ENCODE measurements at regions not wholly inside any gene's neighbourhood (a gene's known extent, or its start where the extent isn't known, plus 50 kb on each side); places are given as distances from the start of the nearest gene placed in this dataset.

- Histone ChIP-seq H3K4me1 (no peaks in the 10 kb centered on the region), H3K27me3 (no peaks in the 10 kb centered on the region), H3K4me3 (no peak overlapping the region), H3K27ac (no peak overlapping the region), H3K9me3 (peaks cover 0 to 5% of the 10 kb centered on the region in 2 donors), H3K36me3 (no peaks in the 10 kb centered on the region)
- no peak for DNase-seq (ENCODE audit: low spot score in 2 of 2)
- intact Hi-C loops (cut with DNase I; ENCODE audit: low total_unique reads): no loop called here
- no peak for TF ChIP-seq POLR2AphosphoS5 (IDR thresholded peaks at IDR 0.05)
- no peak for TF ChIP-seq POLR2A (IDR thresholded peaks at IDR 0.05)
- TF ChIP-seq CTCF (IDR thresholded peaks at IDR 0.05): no peak
Observed at GRCh38 chr4:188627892-188628291, 488.7 kb downstream of the TRIML1 start.

- Histone ChIP-seq H3K27me3 (no peaks in the 10 kb centered on the region), H3K27ac (no peak overlapping the region), H3K9me3 (no peaks in the 10 kb centered on the region), H3K4me1 (no peaks in the 10 kb centered on the region), H3K36me3 (no peaks in the 10 kb centered on the region), H3K4me3 (no peak overlapping the region)
- intact Hi-C loops (cut with DNase I; ENCODE audit: low total_unique reads): no loop called here
- DNase-seq (ENCODE audit: low spot score in 2 of 2): no peak
- TF ChIP-seq POLR2AphosphoS5 (IDR thresholded peaks at IDR 0.05): no peak
- no peak for TF ChIP-seq CTCF (IDR thresholded peaks at IDR 0.05)
- TF ChIP-seq POLR2A (IDR thresholded peaks at IDR 0.05): no peak
Observed at GRCh38 chr4:188639479-188640100, 500.3 kb downstream of the TRIML1 start.

GRCh38 chr4:188647820-188648370 is 508.7 kb downstream of the TRIML1 start:
- Histone ChIP-seq H3K4me3 (no peak overlapping the region), H3K9me3 (no peaks in the 10 kb centered on the region), H3K36me3 (no peaks in the 10 kb centered on the region), H3K27me3 (no peaks in the 10 kb centered on the region), H3K27ac (no peak overlapping the region), H3K4me1 (no peaks in the 10 kb centered on the region)
- no peak for DNase-seq (ENCODE audit: low spot score in 2 of 2)
- intact Hi-C loops (cut with DNase I; ENCODE audit: low total_unique reads): no loop called here
- TF ChIP-seq POLR2A (IDR thresholded peaks at IDR 0.05) (no peak), CTCF (IDR thresholded peaks at IDR 0.05) (no peak), POLR2AphosphoS5 (IDR thresholded peaks at IDR 0.05) (no peak)

- Histone ChIP-seq H3K36me3 (no peaks in the 10 kb centered on the region), H3K9me3 (no peaks in the 10 kb centered on the region), H3K27ac (no peak overlapping the region), H3K4me1 (no peaks in the 10 kb centered on the region), H3K4me3 (no peak overlapping the region), H3K27me3 (no peaks in the 10 kb centered on the region)
- TF ChIP-seq CTCF (IDR thresholded peaks at IDR 0.05): no peak
- no peak for TF ChIP-seq POLR2A (IDR thresholded peaks at IDR 0.05)
- TF ChIP-seq POLR2AphosphoS5 (IDR thresholded peaks at IDR 0.05): no peak
- intact Hi-C loops (cut with DNase I; ENCODE audit: low total_unique reads): loop anchor here (5.0 kb wide), 1 partner anchor 797 kb away; no protein-coding TSS in a partner anchor
- DNase-seq (ENCODE audit: low spot score in 2 of 2): no peak
Observed at GRCh38 chr4:188649635-188650034, 510.4 kb downstream of the TRIML1 start.

GRCh38 chr4:188650516-188650915 is 511.3 kb downstream of the TRIML1 start:
- Histone ChIP-seq H3K36me3 (no peaks in the 10 kb centered on the region), H3K4me1 (no peaks in the 10 kb centered on the region), H3K4me3 (no peak overlapping the region), H3K27me3 (no peaks in the 10 kb centered on the region), H3K9me3 (no peaks in the 10 kb centered on the region), H3K27ac (no peak overlapping the region)
- intact Hi-C loops (cut with DNase I; ENCODE audit: low total_unique reads): loop anchor here (5.0 kb wide), 1 partner anchor 798 kb away; no protein-coding TSS in a partner anchor
- TF ChIP-seq POLR2A (IDR thresholded peaks at IDR 0.05) (no peak), POLR2AphosphoS5 (IDR thresholded peaks at IDR 0.05) (no peak), CTCF (IDR thresholded peaks at IDR 0.05) (no peak)
- no peak for DNase-seq (ENCODE audit: low spot score in 2 of 2)
